ENCODE measurements at regions not wholly inside any gene's neighbourhood (a gene's known extent, or its start where the extent isn't known, plus 50 kb on each side); places are given as distances from the start of the nearest gene placed in this dataset.

GRCh38 chr11:70623906-70624597 lies 225.7 kb downstream of the CTTN start:
- TF ChIP-seq, protein P1, sequence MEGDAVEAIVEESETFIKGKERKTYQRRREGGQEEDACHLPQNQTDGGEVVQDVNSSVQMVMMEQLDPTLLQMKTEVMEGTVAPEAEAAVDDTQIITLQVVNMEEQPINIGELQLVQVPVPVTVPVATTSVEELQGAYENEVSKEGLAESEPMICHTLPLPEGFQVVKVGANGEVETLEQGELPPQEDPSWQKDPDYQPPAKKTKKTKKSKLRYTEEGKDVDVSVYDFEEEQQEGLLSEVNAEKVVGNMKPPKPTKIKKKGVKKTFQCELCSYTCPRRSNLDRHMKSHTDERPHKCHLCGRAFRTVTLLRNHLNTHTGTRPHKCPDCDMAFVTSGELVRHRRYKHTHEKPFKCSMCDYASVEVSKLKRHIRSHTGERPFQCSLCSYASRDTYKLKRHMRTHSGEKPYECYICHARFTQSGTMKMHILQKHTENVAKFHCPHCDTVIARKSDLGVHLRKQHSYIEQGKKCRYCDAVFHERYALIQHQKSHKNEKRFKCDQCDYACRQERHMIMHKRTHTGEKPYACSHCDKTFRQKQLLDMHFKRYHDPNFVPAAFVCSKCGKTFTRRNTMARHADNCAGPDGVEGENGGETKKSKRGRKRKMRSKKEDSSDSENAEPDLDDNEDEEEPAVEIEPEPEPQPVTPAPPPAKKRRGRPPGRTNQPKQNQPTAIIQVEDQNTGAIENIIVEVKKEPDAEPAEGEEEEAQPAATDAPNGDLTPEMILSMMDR (IDR thresholded peaks at IDR 0.05; ENCODE audit: poor library complexity, severe bottlenecking): no peak
- TF ChIP-seq SMC3 (conservative IDR thresholded peaks at IDR 0.05; ENCODE audit: poor library complexity): no peak
- no peak for TF ChIP-seq TAF1 (IDR thresholded peaks at IDR 0.05; ENCODE audit: low read depth)
